GM12864 (cell line): ENCODE measurements at regions not wholly inside any gene's neighbourhood (a gene's known extent, or its start where the extent isn't known, plus 50 kb on each side); places are given as distances from the start of the nearest gene placed in this dataset.
A peak's percentile ranks its signal among the peaks of the same experiment; 100 is the strongest.

Source experiments
- DNase-seq: peaks from one replicate; pipeline ENCODE4 v3.0.0-alpha.2; 2011; ENCODE audit warnings: low read depth
- H3K4me3 ChIP-seq: 2 replicates; pipeline ENCODE4 v1.5.1; 2011; ENCODE audit warnings: mild to moderate bottlenecking, low read depth, low read length, control low read depth
- CTCF ChIP-seq: IDR thresholded peaks from 2 replicates; pipeline ENCODE4 v1.5.1; 2011; ENCODE audit warnings: low read depth, mild to moderate bottlenecking, moderate library complexity, low read length, control low read depth, inconsistent platforms; ENCODE audit errors: missing control alignments

GRCh38 chr11:25981998-25982397 lies 349.9 kb upstream of the ANO3 start:
- DNase-seq: peak; percentile 54

GRCh38 chr11:25983280-25983679 lies 348.6 kb upstream of the ANO3 start:
- TF ChIP-seq CTCF: no peak
- no peak overlapping the region for H3K4me3 ChIP-seq

More at GRCh38 chr11:25981998-25982397, 349.9 kb upstream of the ANO3 start:
- peak; percentile 45 for TF ChIP-seq CTCF
- no peak overlapping the region for H3K4me3 ChIP-seq

DNA sequence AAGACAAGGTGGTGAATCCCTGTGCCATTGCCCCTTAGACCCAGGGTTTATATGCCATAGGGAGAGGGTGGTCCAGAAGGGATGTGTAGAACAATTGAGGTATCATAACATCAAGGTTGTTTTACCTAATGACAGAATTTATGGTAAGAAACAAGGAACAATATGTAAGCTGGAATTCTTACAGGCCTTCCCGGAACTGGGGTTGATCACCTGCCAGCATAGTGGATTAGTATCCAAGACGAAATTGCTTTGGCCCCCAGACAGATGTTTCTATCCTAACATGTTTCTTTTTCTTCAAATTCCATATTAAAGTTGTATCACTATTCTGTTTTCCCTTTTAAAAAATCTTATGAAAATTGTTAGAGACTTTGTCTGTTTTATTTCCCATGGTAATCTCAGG lies 343.8 kb upstream of the ANO3 start:
- no peak for TF ChIP-seq CTCF
- no peak for DNase-seq
- no peak overlapping the region for H3K4me3 ChIP-seq

More at GRCh38 chr11:25983280-25983679, 348.6 kb upstream of the ANO3 start:
- DNase-seq: no peak

- TF ChIP-seq CTCF: no peak
- H3K4me3 ChIP-seq: no peak overlapping the region
- no peak for DNase-seq
Observed at GRCh38 chr11:25990406-25990805, 341.5 kb upstream of the ANO3 start.

DNA sequence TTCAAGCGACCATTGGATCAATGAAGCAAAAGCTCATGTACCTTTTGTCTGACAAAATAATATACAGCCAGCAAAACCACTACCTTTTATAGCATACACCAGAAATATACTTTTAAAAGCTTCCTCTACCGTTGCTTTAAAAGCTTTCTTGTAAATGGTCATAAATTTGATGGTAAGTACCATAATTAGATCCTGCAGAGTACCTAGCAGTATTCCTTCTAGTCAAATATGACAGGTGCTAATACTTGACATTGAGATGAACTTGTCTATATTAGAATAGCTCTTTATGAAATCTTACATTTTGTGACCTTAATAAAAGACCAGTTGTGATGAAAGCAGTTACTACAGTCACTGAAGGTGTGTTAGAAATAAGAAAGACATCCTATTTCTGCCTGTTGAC lies 340.5 kb upstream of the ANO3 start:
- no peak for TF ChIP-seq CTCF

GRCh38 chr11:25992294-25992693 lies 339.6 kb upstream of the ANO3 start:
- no peak overlapping the region for H3K4me3 ChIP-seq
- TF ChIP-seq CTCF: no peak
- DNase-seq: no peak

More for the DNA sequence above, 340.5 kb upstream of the ANO3 start:
- no peak for DNase-seq
- no peak overlapping the region for H3K4me3 ChIP-seq

DNA sequence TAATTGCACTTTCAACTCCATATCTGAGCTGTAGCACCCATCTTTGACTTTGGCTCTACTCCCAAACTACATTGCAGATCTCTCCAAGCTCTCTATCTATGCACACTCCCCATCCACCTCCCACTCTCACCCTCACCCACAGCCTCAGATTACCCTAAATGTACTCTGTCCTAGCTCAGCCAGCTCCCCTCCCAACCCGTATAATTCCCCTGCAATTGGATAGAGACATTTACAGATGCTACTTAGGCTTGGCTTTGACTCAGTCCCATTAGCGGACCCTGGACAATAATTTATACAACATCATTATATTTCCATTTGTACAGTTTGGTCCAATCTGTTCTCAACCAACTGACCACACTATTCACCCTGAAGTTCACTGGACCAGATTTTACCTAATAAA lies 338.9 kb upstream of the ANO3 start:
- no peak overlapping the region for H3K4me3 ChIP-seq
- TF ChIP-seq CTCF: no peak
- DNase-seq: no peak
